MM.1S (cell line): ENCODE measurements at regions not wholly inside any gene's neighbourhood (a gene's known extent, or its start where the extent isn't known, plus 50 kb on each side); places are given as distances from the start of the nearest gene placed in this dataset.

Experiments used
- DNase-seq: peaks from one replicate; pipeline ENCODE4 v3.0.0-alpha.2; 2015
- H2AFZ ChIP-seq: fragments of 300-600 bp; sonication (generic); 2 replicates; pipeline ENCODE4 v1.6.0; 2016; ENCODE audit warnings: antibody characterized with exemption, low read length
- H3F3A ChIP-seq: fragments of 300-600 bp; sonication (generic); 2 replicates; pipeline ENCODE4 v1.6.1; 2016; ENCODE audit warnings: mild to moderate bottlenecking, antibody characterized with exemption, low read length, moderate library complexity, mixed read lengths; ENCODE audit not compliant: insufficient read depth
- H3K27ac ChIP-seq: fragments of 300-600 bp; sonication (generic); 2 replicates; pipeline ENCODE4 v1.5.1; 2016; ENCODE audit warnings: mild to moderate bottlenecking, low read length
- H3K27me3 ChIP-seq: fragments of 300-600 bp; sonication (generic); replicated peaks from 2 replicates; pipeline ENCODE4 v1.6.0; 2016; ENCODE audit warnings: low read length; ENCODE audit not compliant: insufficient read depth
- H3K36me3 ChIP-seq: fragments of 300-600 bp; sonication (generic); replicated peaks from 2 replicates; pipeline ENCODE4 v1.6.1; 2016; ENCODE audit warnings: mild to moderate bottlenecking, low read length, mixed read lengths; ENCODE audit not compliant: insufficient read depth
- H3K4me1 ChIP-seq: fragments of 300-600 bp; sonication (generic); 2 replicates; pipeline ENCODE4 v1.6.1; 2016; ENCODE audit warnings: low read length, mixed read lengths
- H3K4me2 ChIP-seq: fragments of 300-600 bp; sonication (generic); 2 replicates; pipeline ENCODE4 v1.6.0; 2016; ENCODE audit warnings: low read depth, low read length
- H3K4me3 ChIP-seq: fragments of 300-600 bp; sonication (generic); 2 replicates; pipeline ENCODE4 v1.5.1; 2016; ENCODE audit warnings: low read length, mixed read lengths
- H3K79me2 ChIP-seq: fragments of 300-600 bp; sonication (generic); 2 replicates; pipeline ENCODE4 v1.6.1; 2016; ENCODE audit warnings: mixed run types, low read length, mixed read lengths
- H3K9ac ChIP-seq: fragments of 300-600 bp; sonication (generic); 2 replicates; pipeline ENCODE4 v1.6.1; 2016; ENCODE audit warnings: low read length, mixed read lengths
- H3K9me2 ChIP-seq: fragments of 300-600 bp; sonication (generic); replicated peaks from 2 replicates; pipeline ENCODE4 v1.6.1; 2016; ENCODE audit warnings: mild to moderate bottlenecking, low read length, mixed read lengths; ENCODE audit not compliant: insufficient read depth
- H3K9me3 ChIP-seq: fragments of 300-600 bp; sonication (generic); replicated peaks from 2 replicates; pipeline ENCODE4 v1.6.1; 2016; ENCODE audit warnings: mild to moderate bottlenecking, low read length, mixed read lengths; ENCODE audit not compliant: insufficient read depth
- H4K20me1 ChIP-seq: fragments of 300-600 bp; sonication (generic); 2 replicates; pipeline ENCODE4 v1.6.1; 2016; ENCODE audit warnings: mild to moderate bottlenecking, low read length, moderate library complexity, mixed read lengths; ENCODE audit not compliant: insufficient read depth
- EZH2 ChIP-seq: fragments of 300-600 bp; sonication (generic); optimal IDR thresholded peaks from 2 replicates; pipeline ENCODE3; 2017; ENCODE audit warnings: low read depth, mild to moderate bottlenecking, antibody characterized with exemption, low read length, mixed read lengths
- EZH2phosphoT487 ChIP-seq: fragments of 300-600 bp; sonication (generic); IDR thresholded peaks from 2 replicates; pipeline ENCODE4 v1.6.1; 2018; ENCODE audit warnings: antibody characterized with exemption, low read length
- TF ChIP-seq, protein P1 (sequence below): fragments of 300-600 bp; sonication (generic); IDR thresholded peaks from 2 replicates; pipeline ENCODE4 v1.5.1; 2016; ENCODE audit warnings: antibody characterized with exemption, low read length, mixed read lengths

GRCh38 chr10:8950978-8951377 is 896.5 kb downstream of the GATA3 start:
- Histone ChIP-seq H3K4me2 (no peak overlapping the region), H3K79me2 (no peaks in the 10 kb centered on the region), H3K27ac (no peak overlapping the region), H3K9me3 (no peaks in the 10 kb centered on the region), H3K4me1 (no peaks in the 10 kb centered on the region), H3K9ac (no peak overlapping the region), H3K36me3 (no peaks in the 10 kb centered on the region), H4K20me1 (no peaks in the 10 kb centered on the region), H2AFZ (no peak overlapping the region), H3K27me3 (no peaks in the 10 kb centered on the region), H3K4me3 (no peak overlapping the region), H3K9me2 (no peaks in the 10 kb centered on the region), H3F3A (no peaks in the 10 kb centered on the region)
- DNase-seq, result no peak
- TF ChIP-seq, protein P1, sequence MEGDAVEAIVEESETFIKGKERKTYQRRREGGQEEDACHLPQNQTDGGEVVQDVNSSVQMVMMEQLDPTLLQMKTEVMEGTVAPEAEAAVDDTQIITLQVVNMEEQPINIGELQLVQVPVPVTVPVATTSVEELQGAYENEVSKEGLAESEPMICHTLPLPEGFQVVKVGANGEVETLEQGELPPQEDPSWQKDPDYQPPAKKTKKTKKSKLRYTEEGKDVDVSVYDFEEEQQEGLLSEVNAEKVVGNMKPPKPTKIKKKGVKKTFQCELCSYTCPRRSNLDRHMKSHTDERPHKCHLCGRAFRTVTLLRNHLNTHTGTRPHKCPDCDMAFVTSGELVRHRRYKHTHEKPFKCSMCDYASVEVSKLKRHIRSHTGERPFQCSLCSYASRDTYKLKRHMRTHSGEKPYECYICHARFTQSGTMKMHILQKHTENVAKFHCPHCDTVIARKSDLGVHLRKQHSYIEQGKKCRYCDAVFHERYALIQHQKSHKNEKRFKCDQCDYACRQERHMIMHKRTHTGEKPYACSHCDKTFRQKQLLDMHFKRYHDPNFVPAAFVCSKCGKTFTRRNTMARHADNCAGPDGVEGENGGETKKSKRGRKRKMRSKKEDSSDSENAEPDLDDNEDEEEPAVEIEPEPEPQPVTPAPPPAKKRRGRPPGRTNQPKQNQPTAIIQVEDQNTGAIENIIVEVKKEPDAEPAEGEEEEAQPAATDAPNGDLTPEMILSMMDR, result no peak
- TF ChIP-seq EZH2phosphoT487 (no peak), EZH2 (no peak)

GRCh38 chr10:8951440-8952089 is 897.1 kb downstream of the GATA3 start:
- no peak for DNase-seq
- no peaks in the 10 kb centered on the region for H3K79me2 ChIP-seq
- H3K4me2 ChIP-seq, result no peak overlapping the region

DNA sequence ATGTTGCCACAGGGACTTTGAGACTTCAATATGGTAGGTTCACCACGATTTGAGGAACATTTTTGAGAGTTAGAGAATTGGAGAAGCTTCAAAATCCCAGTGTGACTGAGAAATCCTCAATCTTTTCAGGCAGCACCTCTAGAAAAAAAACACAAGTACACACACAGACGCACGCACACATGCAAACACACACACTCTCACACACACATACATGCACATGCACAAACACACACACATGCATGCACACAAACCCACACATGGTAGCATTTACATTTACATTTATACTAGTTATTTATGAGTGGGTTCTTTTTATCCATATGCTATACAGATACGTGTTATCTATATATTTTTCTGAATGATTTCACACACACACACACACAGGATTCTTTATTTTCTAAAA is 901.9 kb downstream of the GATA3 start:
- Histone ChIP-seq H2AFZ (no peak overlapping the region), H3K9ac (no peak overlapping the region), H3K27me3 (no peaks in the 10 kb centered on the region), H3K4me2 (no peak overlapping the region), H3K9me2 (no peaks in the 10 kb centered on the region), H3K36me3 (no peaks in the 10 kb centered on the region), H3F3A (no peaks in the 10 kb centered on the region), H3K4me1 (no peaks in the 10 kb centered on the region), H3K27ac (no peak overlapping the region), H4K20me1 (no peaks in the 10 kb centered on the region), H3K9me3 (no peaks in the 10 kb centered on the region), H3K79me2 (no peaks in the 10 kb centered on the region), H3K4me3 (no peak overlapping the region)
- no peak for DNase-seq
- TF ChIP-seq EZH2, result no peak
- TF ChIP-seq, protein P1, result no peak
- TF ChIP-seq EZH2phosphoT487, result no peak

More at GRCh38 chr10:8951440-8952089, 897.1 kb downstream of the GATA3 start:
- Histone ChIP-seq H3K36me3 (no peaks in the 10 kb centered on the region), H3K9me3 (no peaks in the 10 kb centered on the region), H4K20me1 (no peaks in the 10 kb centered on the region), H3K27ac (no peak overlapping the region), H3K4me1 (no peaks in the 10 kb centered on the region), H3K9me2 (no peaks in the 10 kb centered on the region), H3K27me3 (no peaks in the 10 kb centered on the region), H3K9ac (no peak overlapping the region), H2AFZ (no peak overlapping the region), H3F3A (no peaks in the 10 kb centered on the region), H3K4me3 (no peak overlapping the region)
- TF ChIP-seq, protein P1, result no peak
- TF ChIP-seq EZH2 (no peak), EZH2phosphoT487 (no peak)
